ENCODE measurements at regions not wholly inside any gene's neighbourhood (a gene's known extent, or its start where the extent isn't known, plus 50 kb on each side); places are given as distances from the start of the nearest gene placed in this dataset.

- TF ChIP-seq CTCF (conservative IDR thresholded peaks at IDR 0.05; ENCODE audit: control insufficient read depth, insufficient read depth, low read depth, low read length): no peak
- no peak for DNase-seq (ENCODE audit: low read depth)
- H3K4me3 ChIP-seq (ENCODE audit: control insufficient read depth, low read depth, low read length): no peak overlapping the region
These were observed 535.8 kb downstream of the SPATA31D1 start for GRCh38 chr9:82524407-82524806.

GRCh38 chr9:82526577-82526976, 536.4 kb downstream of the RASEF start:
- no peak for DNase-seq (ENCODE audit: low read depth)
- H3K4me3 ChIP-seq (ENCODE audit: control insufficient read depth, low read depth, low read length): no peak overlapping the region
- TF ChIP-seq CTCF (conservative IDR thresholded peaks at IDR 0.05; ENCODE audit: control insufficient read depth, insufficient read depth, low read depth, low read length): no peak

- no peak for TF ChIP-seq CTCF (conservative IDR thresholded peaks at IDR 0.05; ENCODE audit: control insufficient read depth, insufficient read depth, low read depth, low read length)
- no peak for DNase-seq (ENCODE audit: low read depth)
These were observed 531.1 kb downstream of the RASEF start for GRCh38 chr9:82531795-82532194.

GRCh38 chr9:82532504-82533180, 530.3 kb downstream of the RASEF start:
- TF ChIP-seq CTCF (conservative IDR thresholded peaks at IDR 0.05; ENCODE audit: control insufficient read depth, insufficient read depth, low read depth, low read length): no peak
- peak; percentile 4 for DNase-seq (ENCODE audit: low read depth)

More at GRCh38 chr9:82531795-82532194, 531.1 kb downstream of the RASEF start:
- H3K4me3 ChIP-seq (ENCODE audit: control insufficient read depth, low read depth, low read length): no peak overlapping the region

GRCh38 chr9:82535432-82535998, 527.4 kb downstream of the RASEF start:
- no peak for DNase-seq (ENCODE audit: low read depth)
- no peak for TF ChIP-seq CTCF (conservative IDR thresholded peaks at IDR 0.05; ENCODE audit: control insufficient read depth, insufficient read depth, low read depth, low read length)
- no peak overlapping the region for H3K4me3 ChIP-seq (ENCODE audit: control insufficient read depth, low read depth, low read length)

More at GRCh38 chr9:82532504-82533180, 530.3 kb downstream of the RASEF start:
- H3K4me3 ChIP-seq (ENCODE audit: control insufficient read depth, low read depth, low read length): no peak overlapping the region

GRCh38 chr9:82538634-82539033, 524.3 kb downstream of the RASEF start:
- no peak for DNase-seq (ENCODE audit: low read depth)
- no peak overlapping the region for H3K4me3 ChIP-seq (ENCODE audit: control insufficient read depth, low read depth, low read length)
- TF ChIP-seq CTCF (conservative IDR thresholded peaks at IDR 0.05; ENCODE audit: control insufficient read depth, insufficient read depth, low read depth, low read length): no peak

Data from fibroblast of mammary gland (primary cell).